Fibroblast of skin of back (primary cell): ENCODE measurements at regions not wholly inside any gene's neighbourhood (a gene's known extent, or its start where the extent isn't known, plus 50 kb on each side); places are given as distances from the start of the nearest gene placed in this dataset.
"Not testable (repeated sequence)": the region's sequence is repeated elsewhere in the genome, so short reads cannot be mapped to it uniquely, and the experiment has no call there.

Experiments
- DNase-seq: peaks from one replicate; pipeline ENCODE4 v3.0.0-alpha.2; 2013

GRCh38 chr22:44650806-44651205, 51.2 kb upstream of the PRR5 start:
- DNase-seq = no peak

- DNase-seq = peak; percentile 80
Measured at GRCh38 chr22:44648821-44649565, 53.0 kb upstream of the PRR5 start.

- peak; percentile 11 for DNase-seq
Measured at GRCh38 chr22:44648085-44648820, 53.8 kb upstream of the PRR5 start.

- no peak for DNase-seq
Measured at GRCh38 chr22:44647141-44647540, 54.9 kb upstream of the PRR5 start.

- no peak for DNase-seq
Measured at GRCh38 chr22:44646668-44647067, 55.3 kb upstream of the PRR5 start.

GRCh38 chr22:44646141-44646540, 55.9 kb upstream of the PRR5 start:
- DNase-seq = no peak

- DNase-seq = no peak
Measured at GRCh38 chr22:44645531-44645930, 56.5 kb upstream of the PRR5 start.

GRCh38 chr22:44645083-44645482, 56.9 kb upstream of the PRR5 start:
- DNase-seq = no peak

- DNase-seq = peak; percentile 46
Measured at GRCh38 chr22:44643526-44644101, 58.4 kb upstream of the PRR5 start.

GRCh38 chr22:44642096-44642644, 59.8 kb upstream of the PRR5 start:
- DNase-seq = no peak

- DNase-seq = no peak
Measured at GRCh38 chr22:44640618-44641155, 61.3 kb upstream of the PRR5 start.

GRCh38 chr22:44639891-44640617, 62.0 kb upstream of the PRR5 start:
- no peak for DNase-seq

- peak; percentile 13 for DNase-seq
Measured at GRCh38 chr22:44638971-44639760, 62.8 kb upstream of the PRR5 start.

GRCh38 chr22:44636502-44637206, 65.3 kb upstream of the PRR5 start:
- DNase-seq = not testable (repeated sequence)

- DNase-seq = not testable (repeated sequence)
Measured at GRCh38 chr22:44635567-44635966, 66.4 kb upstream of the PRR5 start.

GRCh38 chr22:44634426-44635321, 67.3 kb upstream of the PRR5 start:
- no peak for DNase-seq

- DNase-seq = no peak
Measured at GRCh38 chr22:44633647-44634046, 68.4 kb upstream of the PRR5 start.

GRCh38 chr22:44632541-44633396, 69.2 kb upstream of the PRR5 start:
- DNase-seq = no peak

- DNase-seq = no peak
Measured at GRCh38 chr22:44630826-44631225, 71.2 kb upstream of the PRR5 start.
